Transverse colon (tissue), 3 donors: ENCODE measurements at regions not wholly inside any gene's neighbourhood (a gene's known extent, or its start where the extent isn't known, plus 50 kb on each side); places are given as distances from the start of the nearest gene placed in this dataset.

Experiments used
- POLR2A ChIP-seq: fragments of 450-650 bp; IDR thresholded peaks from one replicate; pipeline ENCODE4 v1.6.1; 2016; ENCODE audit warnings: antibody characterized with exemption, mild to moderate bottlenecking, moderate library complexity
- TF ChIP-seq, protein P1 (sequence below), 5 experiments: fragments of 200-600 bp in 3 of 5; fragments of 450-650 bp in 2 of 5; sonication (generic) in 3 of 5; IDR thresholded peaks; 1 replicate in 2 of 5; 2 replicates in 3 of 5; pipeline ENCODE4 v1.5.1; 2016 to 2017; ENCODE audit warnings: antibody characterized with exemption in 5 of 5, inconsistent platforms in 3 of 5, mild to moderate bottlenecking in 2 of 5, moderate library complexity in 1 of 5

DNA sequence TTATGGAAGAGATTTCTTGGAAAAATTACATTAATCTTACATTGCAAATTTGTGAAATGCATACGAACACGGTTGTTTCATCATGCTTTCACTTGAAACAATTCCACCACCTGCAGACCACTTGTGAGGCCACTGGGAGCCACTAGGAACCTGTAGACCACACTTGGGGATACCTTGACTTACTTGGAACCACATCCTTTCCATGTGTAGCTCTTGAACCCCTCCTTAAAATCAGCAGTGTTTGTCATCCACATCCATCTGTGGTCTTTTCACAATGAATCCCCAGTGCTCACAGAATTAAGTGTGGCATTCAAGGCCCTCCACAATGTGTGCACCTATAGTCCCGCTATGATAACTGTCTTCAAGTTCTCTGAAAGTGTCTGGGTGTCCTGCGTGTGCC, 350.9 kb downstream of the MYCN start:
- TF ChIP-seq, protein P1, sequence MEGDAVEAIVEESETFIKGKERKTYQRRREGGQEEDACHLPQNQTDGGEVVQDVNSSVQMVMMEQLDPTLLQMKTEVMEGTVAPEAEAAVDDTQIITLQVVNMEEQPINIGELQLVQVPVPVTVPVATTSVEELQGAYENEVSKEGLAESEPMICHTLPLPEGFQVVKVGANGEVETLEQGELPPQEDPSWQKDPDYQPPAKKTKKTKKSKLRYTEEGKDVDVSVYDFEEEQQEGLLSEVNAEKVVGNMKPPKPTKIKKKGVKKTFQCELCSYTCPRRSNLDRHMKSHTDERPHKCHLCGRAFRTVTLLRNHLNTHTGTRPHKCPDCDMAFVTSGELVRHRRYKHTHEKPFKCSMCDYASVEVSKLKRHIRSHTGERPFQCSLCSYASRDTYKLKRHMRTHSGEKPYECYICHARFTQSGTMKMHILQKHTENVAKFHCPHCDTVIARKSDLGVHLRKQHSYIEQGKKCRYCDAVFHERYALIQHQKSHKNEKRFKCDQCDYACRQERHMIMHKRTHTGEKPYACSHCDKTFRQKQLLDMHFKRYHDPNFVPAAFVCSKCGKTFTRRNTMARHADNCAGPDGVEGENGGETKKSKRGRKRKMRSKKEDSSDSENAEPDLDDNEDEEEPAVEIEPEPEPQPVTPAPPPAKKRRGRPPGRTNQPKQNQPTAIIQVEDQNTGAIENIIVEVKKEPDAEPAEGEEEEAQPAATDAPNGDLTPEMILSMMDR (IDR thresholded peaks at IDR 0.05): no peak
- no peak for TF ChIP-seq POLR2A
